HEK293 (cell line): ENCODE measurements at regions not wholly inside any gene's neighbourhood (a gene's known extent, or its start where the extent isn't known, plus 50 kb on each side); places are given as distances from the start of the nearest gene placed in this dataset.

Experiments used
- BCL11A ChIP-seq: fragments of 450-650 bp; formaldehyde crosslinking; IDR thresholded peaks from 2 replicates; pipeline ENCODE4 v1.5.1; 2016; ENCODE audit warnings: low read depth, missing biosample characterization, missing genetic modification characterization
- REST ChIP-seq: fragments of 450-650 bp; formaldehyde crosslinking; IDR thresholded peaks from 2 replicates; pipeline ENCODE4 v1.5.1; 2016; ENCODE audit warnings: missing biosample characterization, missing genetic modification characterization
- WT1 ChIP-seq: fragments of 450-650 bp; formaldehyde crosslinking; IDR thresholded peaks from 2 replicates; pipeline ENCODE4 v1.5.1; 2016; ENCODE audit warnings: missing biosample characterization, missing genetic modification characterization
- ZNF169 ChIP-seq: fragments of 450-650 bp; formaldehyde crosslinking; IDR thresholded peaks from 2 replicates; pipeline ENCODE4 v1.5.1; 2016; ENCODE audit warnings: missing biosample characterization, missing genetic modification characterization
- ZNF2 ChIP-seq: fragments of 450-650 bp; formaldehyde crosslinking; IDR thresholded peaks from 2 replicates; pipeline ENCODE4 v1.5.1; 2016; ENCODE audit warnings: missing biosample characterization, missing genetic modification characterization
- ZNF239 ChIP-seq: fragments of 450-650 bp; formaldehyde crosslinking; IDR thresholded peaks from 2 replicates; pipeline ENCODE4 v1.5.1; 2016; ENCODE audit warnings: missing biosample characterization, missing genetic modification characterization
- ZNF677 ChIP-seq: fragments of 450-650 bp; IDR thresholded peaks from 2 replicates; pipeline ENCODE4 v1.5.0; 2018; ENCODE audit warnings: missing biosample characterization, mild to moderate bottlenecking, missing genetic modification characterization, moderate library complexity
- ZNF768 ChIP-seq: fragments of 450-650 bp; formaldehyde crosslinking; IDR thresholded peaks from 2 replicates; pipeline ENCODE4 v1.5.1; 2018; ENCODE audit warnings: missing biosample characterization, mild to moderate bottlenecking, missing genetic modification characterization
- TF ChIP-seq, protein P1 (sequence below): fragments of 450-650 bp; formaldehyde crosslinking; IDR thresholded peaks from 2 replicates; pipeline ENCODE4 v1.5.1; 2016; ENCODE audit warnings: missing biosample characterization, missing genetic modification characterization
- TF ChIP-seq, protein P2 (sequence below): fragments of 450-650 bp; formaldehyde crosslinking; IDR thresholded peaks from 2 replicates; pipeline ENCODE4 v1.5.1; 2016; ENCODE audit warnings: missing biosample characterization, missing genetic modification characterization
- TF ChIP-seq, protein P3 (sequence below): fragments of 450-650 bp; formaldehyde crosslinking; IDR thresholded peaks from 2 replicates; pipeline ENCODE4 v1.5.0; 2017; ENCODE audit warnings: missing biosample characterization, missing genetic modification characterization, borderline replicate concordance

- TF ChIP-seq ZNF169 (tag by site-specific recombination) (no peak), REST (no peak), BCL11A (tag by site-specific recombination) (no peak), WT1 (no peak), ZNF239 (no peak), ZNF768 (tag by site-specific recombination) (no peak), ZNF677 (tag by site-specific recombination) (no peak), ZNF2 (tag by site-specific recombination) (no peak)
- TF ChIP-seq, protein P1, sequence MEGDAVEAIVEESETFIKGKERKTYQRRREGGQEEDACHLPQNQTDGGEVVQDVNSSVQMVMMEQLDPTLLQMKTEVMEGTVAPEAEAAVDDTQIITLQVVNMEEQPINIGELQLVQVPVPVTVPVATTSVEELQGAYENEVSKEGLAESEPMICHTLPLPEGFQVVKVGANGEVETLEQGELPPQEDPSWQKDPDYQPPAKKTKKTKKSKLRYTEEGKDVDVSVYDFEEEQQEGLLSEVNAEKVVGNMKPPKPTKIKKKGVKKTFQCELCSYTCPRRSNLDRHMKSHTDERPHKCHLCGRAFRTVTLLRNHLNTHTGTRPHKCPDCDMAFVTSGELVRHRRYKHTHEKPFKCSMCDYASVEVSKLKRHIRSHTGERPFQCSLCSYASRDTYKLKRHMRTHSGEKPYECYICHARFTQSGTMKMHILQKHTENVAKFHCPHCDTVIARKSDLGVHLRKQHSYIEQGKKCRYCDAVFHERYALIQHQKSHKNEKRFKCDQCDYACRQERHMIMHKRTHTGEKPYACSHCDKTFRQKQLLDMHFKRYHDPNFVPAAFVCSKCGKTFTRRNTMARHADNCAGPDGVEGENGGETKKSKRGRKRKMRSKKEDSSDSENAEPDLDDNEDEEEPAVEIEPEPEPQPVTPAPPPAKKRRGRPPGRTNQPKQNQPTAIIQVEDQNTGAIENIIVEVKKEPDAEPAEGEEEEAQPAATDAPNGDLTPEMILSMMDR (tag by site-specific recombination): no peak
- TF ChIP-seq, protein P2, sequence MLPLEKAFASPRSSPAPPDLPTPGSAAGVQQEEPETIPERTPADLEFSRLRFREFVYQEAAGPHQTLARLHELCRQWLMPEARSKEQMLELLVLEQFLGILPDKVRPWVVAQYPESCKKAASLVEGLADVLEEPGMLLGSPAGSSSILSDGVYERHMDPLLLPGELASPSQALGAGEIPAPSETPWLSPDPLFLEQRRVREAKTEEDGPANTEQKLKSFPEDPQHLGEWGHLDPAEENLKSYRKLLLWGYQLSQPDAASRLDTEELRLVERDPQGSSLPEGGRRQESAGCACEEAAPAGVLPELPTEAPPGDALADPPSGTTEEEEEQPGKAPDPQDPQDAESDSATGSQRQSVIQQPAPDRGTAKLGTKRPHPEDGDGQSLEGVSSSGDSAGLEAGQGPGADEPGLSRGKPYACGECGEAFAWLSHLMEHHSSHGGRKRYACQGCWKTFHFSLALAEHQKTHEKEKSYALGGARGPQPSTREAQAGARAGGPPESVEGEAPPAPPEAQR: no peak
- TF ChIP-seq, protein P3, sequence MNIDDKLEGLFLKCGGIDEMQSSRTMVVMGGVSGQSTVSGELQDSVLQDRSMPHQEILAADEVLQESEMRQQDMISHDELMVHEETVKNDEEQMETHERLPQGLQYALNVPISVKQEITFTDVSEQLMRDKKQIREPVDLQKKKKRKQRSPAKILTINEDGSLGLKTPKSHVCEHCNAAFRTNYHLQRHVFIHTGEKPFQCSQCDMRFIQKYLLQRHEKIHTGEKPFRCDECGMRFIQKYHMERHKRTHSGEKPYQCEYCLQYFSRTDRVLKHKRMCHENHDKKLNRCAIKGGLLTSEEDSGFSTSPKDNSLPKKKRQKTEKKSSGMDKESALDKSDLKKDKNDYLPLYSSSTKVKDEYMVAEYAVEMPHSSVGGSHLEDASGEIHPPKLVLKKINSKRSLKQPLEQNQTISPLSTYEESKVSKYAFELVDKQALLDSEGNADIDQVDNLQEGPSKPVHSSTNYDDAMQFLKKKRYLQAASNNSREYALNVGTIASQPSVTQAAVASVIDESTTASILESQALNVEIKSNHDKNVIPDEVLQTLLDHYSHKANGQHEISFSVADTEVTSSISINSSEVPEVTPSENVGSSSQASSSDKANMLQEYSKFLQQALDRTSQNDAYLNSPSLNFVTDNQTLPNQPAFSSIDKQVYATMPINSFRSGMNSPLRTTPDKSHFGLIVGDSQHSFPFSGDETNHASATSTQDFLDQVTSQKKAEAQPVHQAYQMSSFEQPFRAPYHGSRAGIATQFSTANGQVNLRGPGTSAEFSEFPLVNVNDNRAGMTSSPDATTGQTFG (tag by site-specific recombination): no peak
Measured at GRCh38 chr17:74094651-74095050, 108.8 kb upstream of the RPL38 start.
